Body of pancreas (tissue), 4 donors: ENCODE measurements at regions not wholly inside any gene's neighbourhood (a gene's known extent, or its start where the extent isn't known, plus 50 kb on each side); places are given as distances from the start of the nearest gene placed in this dataset.

Experiments used
- ATAC-seq: fragments of 150-250 bp; one replicate; pipeline ENCODE4 v1.9.1; 2016
- DNase-seq, 4 donors: peaks; one replicate each; pipeline ENCODE4 v3.0.0-alpha.2; 2019
- H3K27ac ChIP-seq, 4 donors: fragments of 200-600 bp; sonication (generic); 1 replicate in 3 of 4; 2 replicates in 1 of 4; pipeline versions ENCODE4 v1.5.1 to v1.6.1; 2016 to 2019; ENCODE audit warnings: mild to moderate bottlenecking in 1 of 4, mixed read lengths in 1 of 4, moderate library complexity in 1 of 4
- H3K27me3 ChIP-seq, 2 donors: fragments of 200-600 bp; sonication (generic); one replicate each; pipeline ENCODE4 v1.6.0; 2016; ENCODE audit warnings: mild to moderate bottlenecking in 1 of 2
- H3K36me3 ChIP-seq, 2 donors: fragments of 200-600 bp; sonication (generic); replicated peaks in 1 of 2; 2 replicates each; pipeline ENCODE4 v1.5.1; 2016; ENCODE audit warnings: low read depth in 2 of 2; ENCODE audit not compliant: insufficient read depth in 1 of 2
- H3K4me1 ChIP-seq: fragments of 200-600 bp; sonication (generic); one replicate; pipeline ENCODE4 v1.6.0; 2016
- H3K4me3 ChIP-seq, 2 donors: fragments of 200-600 bp; sonication (generic); 1 replicate in 1 of 2; 2 replicates in 1 of 2; pipeline ENCODE4 v1.5.1; 2016 to 2019
- H3K9me3 ChIP-seq, 3 donors: fragments of 200-600 bp; sonication (generic); 1 replicate in 2 of 3; 2 replicates in 1 of 3; pipeline ENCODE4 v1.5.1; 2016
- CTCF ChIP-seq, 7 experiments: fragments of 450-650 bp in 4 of 7; fragments of 200-600 bp in 3 of 7; sonication (generic) in 3 of 7; IDR thresholded peaks; one replicate each; pipeline ENCODE4 v1.5.1; 2016 to 2019; ENCODE audit warnings: antibody characterized with exemption in 7 of 7
- POLR2A ChIP-seq, 3 donors: fragments of 450-650 bp; IDR thresholded peaks; one replicate each; pipeline ENCODE4 v1.6.1; 2016; ENCODE audit warnings: antibody characterized with exemption in 3 of 3, mild to moderate bottlenecking in 2 of 3
- WGBS, 2 donors: methylation state at CpG; one replicate each; pipeline ENCODE4 v1.1.5; 2017; 5-methylcytosine and 5-hydroxymethylcytosine counted together
- intact Hi-C: fragments of 100-400 bp; cut with DNase I; formaldehyde crosslinking; loops from one replicate; pipeline ENCODE4 v1.15.1; 2023

- Histone ChIP-seq H3K27me3 (no peaks in the 10 kb centered on the region), H3K4me3 (no peak overlapping the region), H3K27ac (no peak overlapping the region), H3K9me3 (no peaks in the 10 kb centered on the region), H3K4me1 (no peaks in the 10 kb centered on the region), H3K36me3 (no peaks in the 10 kb centered on the region)
- DNase-seq (no peak), ATAC-seq (no peak)
- intact Hi-C loops, result no loop called here
- no peak for TF ChIP-seq POLR2A (IDR thresholded peaks at IDR 0.05)
- no peak for TF ChIP-seq CTCF (IDR thresholded peaks at IDR 0.05)
These were observed 302.9 kb upstream of the NXPH2 start for GRCh38 chr2:139083121-139083520.

GRCh38 chr2:139080244-139080643 lies 300.1 kb upstream of the NXPH2 start:
- DNase-seq, result no peak
- TF ChIP-seq CTCF (IDR thresholded peaks at IDR 0.05), result no peak
- no peak for TF ChIP-seq POLR2A (IDR thresholded peaks at IDR 0.05)
- Histone ChIP-seq H3K4me3 (no peak overlapping the region), H3K27ac (no peak overlapping the region), H3K9me3 (no peaks in the 10 kb centered on the region), H3K4me1 (no peaks in the 10 kb centered on the region), H3K36me3 (no peaks in the 10 kb centered on the region), H3K27me3 (no peaks in the 10 kb centered on the region)
- no peak for ATAC-seq
- intact Hi-C loops, result no loop called here

- WGBS, 2 donors, result 71 to 74% methylated on average over 2 of the region's 2 CpGs
- no peaks in the 10 kb centered on the region for H3K9me3 ChIP-seq
- intact Hi-C loops, result no loop called here
- TF ChIP-seq CTCF (IDR thresholded peaks at IDR 0.05) (no peak), POLR2A (IDR thresholded peaks at IDR 0.05) (no peak)
- no peak overlapping the region for H3K4me3 ChIP-seq
- no peak for ATAC-seq
- no peaks in the 10 kb centered on the region for H3K4me1 ChIP-seq
- H3K27me3 ChIP-seq, result no peaks in the 10 kb centered on the region
- no peak overlapping the region for H3K27ac ChIP-seq
- no peak for DNase-seq
- H3K36me3 ChIP-seq, result no peaks in the 10 kb centered on the region
These were observed 299.1 kb upstream of the NXPH2 start for GRCh38 chr2:139079311-139079710.

GRCh38 chr2:139078376-139078775 lies 298.2 kb upstream of the NXPH2 start:
- no peak for ATAC-seq
- no peaks in the 10 kb centered on the region for H3K27me3 ChIP-seq
- whole genome bisulfite sequencing, 2 donors, result 13 to 31% methylated on average over 1 of the region's 1 CpG
- no peaks in the 10 kb centered on the region for H3K9me3 ChIP-seq
- TF ChIP-seq CTCF (IDR thresholded peaks at IDR 0.05), result no peak
- TF ChIP-seq POLR2A (IDR thresholded peaks at IDR 0.05), result no peak
- no peak overlapping the region for H3K4me3 ChIP-seq
- H3K27ac ChIP-seq, result no peak overlapping the region
- H3K4me1 ChIP-seq, result no peaks in the 10 kb centered on the region
- DNase-seq, result no peak
- H3K36me3 ChIP-seq, result no peaks in the 10 kb centered on the region
- intact Hi-C loops, result no loop called here

- intact Hi-C loops, result no loop called here
These were observed 297.0 kb upstream of the NXPH2 start for GRCh38 chr2:139077099-139077737.

More at GRCh38 chr2:139077099-139077737, 297.0 kb upstream of the NXPH2 start:
- Histone ChIP-seq H3K4me3 (no peak overlapping the region), H3K4me1 (no peaks in the 10 kb centered on the region), H3K9me3 (no peaks in the 10 kb centered on the region), H3K27ac (no peak overlapping the region), H3K36me3 (no peaks in the 10 kb centered on the region), H3K27me3 (no peaks in the 10 kb centered on the region)
- no peak for DNase-seq
- no peak for ATAC-seq
- TF ChIP-seq POLR2A (IDR thresholded peaks at IDR 0.05), result no peak
